ENCODE measurements at regions not wholly inside any gene's neighbourhood (a gene's known extent, or its start where the extent isn't known, plus 50 kb on each side); places are given as distances from the start of the nearest gene placed in this dataset.
A peak's percentile ranks its signal among the peaks of the same experiment; 100 is the strongest.

DNA sequence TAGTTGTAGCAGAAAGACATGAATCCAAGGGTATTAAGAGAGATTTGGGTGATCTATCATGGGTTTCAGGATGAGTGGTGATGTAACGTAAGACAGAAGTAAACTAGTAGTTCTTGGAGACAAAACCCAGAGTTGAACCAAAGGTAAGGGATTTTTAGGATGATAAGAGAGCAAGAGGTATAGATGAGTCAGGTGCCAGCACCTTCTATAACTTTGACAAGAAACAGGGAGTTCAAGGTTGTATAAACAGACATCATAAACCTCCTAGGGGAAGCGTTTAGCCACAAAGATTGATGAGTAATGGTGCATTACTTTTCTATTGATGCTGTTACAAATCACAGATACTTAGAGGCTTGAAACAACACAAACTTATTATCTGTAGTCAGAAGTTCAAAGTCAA, 447.3 kb upstream of the ARHGEF26 start:
- Mint-ChIP-seq H3K4me3 (no peak overlapping the region), H3K36me3 (ENCODE audit: low read depth) (no peaks in the 10 kb centered on the region), H3K27me3 (no peaks in the 10 kb centered on the region), H3K4me1 (peaks cover 2% of the 10 kb centered on the region), H3K27ac (no peak overlapping the region)
- no peak for DNase-seq
- no peak for ATAC-seq
- H3K9me3 ChIP-seq (ENCODE audit: control insufficient read depth, low read length, poor library complexity, severe bottlenecking) = no peaks in the 10 kb centered on the region

GRCh38 chr3:153679714-153680113, 441.5 kb upstream of the ARHGEF26 start:
- no peaks in the 10 kb centered on the region for H3K36me3 Mint-ChIP-seq (ENCODE audit: low read depth)
- H3K4me1 Mint-ChIP-seq = peaks cover 4% of the 10 kb centered on the region
- no peak overlapping the region for H3K27ac Mint-ChIP-seq
- no peaks in the 10 kb centered on the region for H3K27me3 Mint-ChIP-seq
- DNase-seq = no peak
- no peaks in the 10 kb centered on the region for H3K9me3 ChIP-seq (ENCODE audit: control insufficient read depth, low read length, poor library complexity, severe bottlenecking)
- H3K4me3 Mint-ChIP-seq = no peak overlapping the region
- ATAC-seq = no peak

GRCh38 chr3:153680526-153680925, 440.7 kb upstream of the ARHGEF26 start:
- Mint-ChIP-seq H3K36me3 (ENCODE audit: low read depth) (no peaks in the 10 kb centered on the region), H3K27me3 (no peaks in the 10 kb centered on the region), H3K27ac (no peak overlapping the region), H3K4me3 (no peak overlapping the region), H3K4me1 (peaks cover 4% of the 10 kb centered on the region)
- DNase-seq (no peak), ATAC-seq (peak; percentile 50)
- H3K9me3 ChIP-seq (ENCODE audit: control insufficient read depth, low read length, poor library complexity, severe bottlenecking) = no peaks in the 10 kb centered on the region

- Mint-ChIP-seq H3K36me3 (ENCODE audit: low read depth) (no peaks in the 10 kb centered on the region), H3K27ac (no peak overlapping the region), H3K4me1 (peaks cover 4% of the 10 kb centered on the region)
Observed at GRCh38 chr3:153681057-153681456, 440.1 kb upstream of the ARHGEF26 start.

DNA sequence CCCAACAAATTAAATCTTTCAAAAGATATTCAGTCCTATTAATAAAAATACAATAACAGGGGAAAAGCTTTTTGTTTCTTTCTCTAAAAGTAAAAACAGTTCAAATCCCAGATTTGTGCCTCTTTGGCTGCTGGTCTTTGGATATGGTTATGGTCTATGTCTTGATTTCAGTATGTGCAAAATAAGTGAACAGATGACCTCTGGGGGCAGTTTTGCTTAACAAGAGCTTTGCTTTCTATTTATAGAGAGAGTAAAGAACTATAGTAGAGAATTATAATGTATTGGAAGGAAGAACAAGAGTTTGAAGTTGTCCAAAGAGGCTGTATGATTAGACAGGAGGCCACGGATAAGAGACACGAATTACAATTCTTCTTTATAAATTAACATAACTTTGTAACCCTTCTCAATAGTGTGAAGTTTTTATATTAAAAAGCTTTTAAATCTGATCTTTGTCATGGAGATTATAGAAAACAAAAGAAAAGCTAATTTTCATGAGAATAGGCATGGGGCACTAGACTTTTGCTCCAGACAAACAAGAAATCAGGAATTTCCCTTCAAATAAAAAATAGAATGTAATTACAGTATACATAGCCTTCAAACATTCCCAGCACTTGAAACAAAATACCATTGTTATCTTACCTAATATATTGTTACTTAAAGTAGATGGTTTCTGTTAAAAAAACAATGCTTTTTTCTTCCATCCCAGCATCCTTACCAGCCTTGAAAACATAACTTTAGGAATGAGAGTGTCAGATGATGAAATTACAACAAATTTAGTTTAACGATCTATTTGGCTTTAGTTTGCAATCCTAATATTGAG, 432.7 kb upstream of the ARHGEF26 start:
- Mint-ChIP-seq H3K4me1 (peaks cover 8% of the 10 kb centered on the region), H3K36me3 (ENCODE audit: low read depth) (no peaks in the 10 kb centered on the region), H3K27me3 (no peaks in the 10 kb centered on the region), H3K27ac (no peak overlapping the region), H3K4me3 (no peak overlapping the region)
- no peak for DNase-seq
- no peak for ATAC-seq
- H3K9me3 ChIP-seq (ENCODE audit: control insufficient read depth, low read length, poor library complexity, severe bottlenecking) = no peaks in the 10 kb centered on the region

More at GRCh38 chr3:153681057-153681456, 440.1 kb upstream of the ARHGEF26 start:
- H3K9me3 ChIP-seq (ENCODE audit: control insufficient read depth, low read length, poor library complexity, severe bottlenecking) = no peaks in the 10 kb centered on the region
- ATAC-seq (no peak), DNase-seq (no peak)
- H3K4me3 Mint-ChIP-seq = no peak overlapping the region
- H3K27me3 Mint-ChIP-seq = no peaks in the 10 kb centered on the region

GRCh38 chr3:153693207-153693606, 428.0 kb upstream of the ARHGEF26 start:
- Mint-ChIP-seq H3K36me3 (ENCODE audit: low read depth) (peaks cover 3% of the 10 kb centered on the region), H3K27ac (no peak overlapping the region), H3K27me3 (no peaks in the 10 kb centered on the region), H3K4me3 (no peak overlapping the region), H3K4me1 (peaks cover 8% of the 10 kb centered on the region)
- no peak for ATAC-seq
- DNase-seq = no peak
- H3K9me3 ChIP-seq (ENCODE audit: control insufficient read depth, low read length, poor library complexity, severe bottlenecking) = no peaks in the 10 kb centered on the region

GRCh38 chr3:153702106-153702505, 419.1 kb upstream of the ARHGEF26 start:
- H3K27ac Mint-ChIP-seq = no peak overlapping the region
- peaks cover 12% of the 10 kb centered on the region for H3K27me3 Mint-ChIP-seq
- no peak overlapping the region for H3K4me3 Mint-ChIP-seq
- H3K9me3 ChIP-seq (ENCODE audit: control insufficient read depth, low read length, poor library complexity, severe bottlenecking) = no peaks in the 10 kb centered on the region
- ATAC-seq (no peak), DNase-seq (no peak)
- H3K36me3 Mint-ChIP-seq (ENCODE audit: low read depth) = peaks cover 3% of the 10 kb centered on the region
- H3K4me1 Mint-ChIP-seq = no peaks in the 10 kb centered on the region

GRCh38 chr3:153704115-153704514, 417.1 kb upstream of the ARHGEF26 start:
- Mint-ChIP-seq H3K4me1 (no peaks in the 10 kb centered on the region), H3K4me3 (no peak overlapping the region), H3K36me3 (ENCODE audit: low read depth) (no peaks in the 10 kb centered on the region), H3K27ac (no peak overlapping the region), H3K27me3 (peaks cover 12% of the 10 kb centered on the region)
- ATAC-seq = no peak
- DNase-seq = no peak
- H3K9me3 ChIP-seq (ENCODE audit: control insufficient read depth, low read length, poor library complexity, severe bottlenecking) = no peaks in the 10 kb centered on the region

DNA sequence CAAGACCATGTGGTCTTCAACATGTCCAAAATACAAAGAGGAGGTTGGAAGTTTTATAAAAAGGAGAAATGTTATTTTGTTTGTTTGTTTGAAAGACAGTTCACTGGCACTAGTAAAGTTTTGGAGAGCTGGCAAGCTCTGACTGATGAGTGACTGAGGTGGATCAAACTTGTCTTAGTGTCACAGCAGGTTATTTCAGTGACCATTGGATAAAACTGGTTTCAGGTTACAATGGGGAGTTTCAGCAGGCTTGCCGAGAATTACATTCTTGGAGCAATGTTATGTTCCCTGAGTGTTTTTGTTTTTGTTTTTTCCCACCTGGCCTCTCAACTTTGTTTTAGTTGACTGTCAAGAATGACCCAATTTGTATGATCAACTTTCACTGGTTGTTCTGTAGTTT, 414.5 kb upstream of the ARHGEF26 start:
- no peaks in the 10 kb centered on the region for H3K36me3 Mint-ChIP-seq (ENCODE audit: low read depth)
- H3K9me3 ChIP-seq (ENCODE audit: control insufficient read depth, low read length, poor library complexity, severe bottlenecking) = no peaks in the 10 kb centered on the region
- peaks cover 6% of the 10 kb centered on the region for H3K27me3 Mint-ChIP-seq
- no peak for ATAC-seq
- no peak overlapping the region for H3K27ac Mint-ChIP-seq
- H3K4me3 Mint-ChIP-seq = no peak overlapping the region
- DNase-seq = no peak
- H3K4me1 Mint-ChIP-seq = no peaks in the 10 kb centered on the region

GRCh38 chr3:153714016-153714415, 407.2 kb upstream of the ARHGEF26 start:
- H3K9me3 ChIP-seq (ENCODE audit: control insufficient read depth, low read length, poor library complexity, severe bottlenecking) = no peaks in the 10 kb centered on the region
- Mint-ChIP-seq H3K36me3 (ENCODE audit: low read depth) (peaks cover 2% of the 10 kb centered on the region), H3K4me1 (no peaks in the 10 kb centered on the region), H3K4me3 (no peak overlapping the region), H3K27ac (no peak overlapping the region), H3K27me3 (peaks cover 4% of the 10 kb centered on the region)
- ATAC-seq (no peak), DNase-seq (no peak)

GRCh38 chr3:153714588-153715290, 406.5 kb upstream of the ARHGEF26 start:
- H3K9me3 ChIP-seq (ENCODE audit: control insufficient read depth, low read length, poor library complexity, severe bottlenecking) = no peaks in the 10 kb centered on the region
- DNase-seq (no peak), ATAC-seq (no peak)
- Mint-ChIP-seq H3K27ac (no peak overlapping the region), H3K27me3 (peaks cover 6% of the 10 kb centered on the region), H3K4me3 (no peak overlapping the region), H3K4me1 (no peaks in the 10 kb centered on the region), H3K36me3 (ENCODE audit: low read depth) (peaks cover 2% of the 10 kb centered on the region)

- ATAC-seq (no peak), DNase-seq (no peak)
- H3K27me3 Mint-ChIP-seq = peaks cover 14% of the 10 kb centered on the region
- no peaks in the 10 kb centered on the region for H3K4me1 Mint-ChIP-seq
- H3K9me3 ChIP-seq (ENCODE audit: control insufficient read depth, low read length, poor library complexity, severe bottlenecking) = no peaks in the 10 kb centered on the region
- no peak overlapping the region for H3K27ac Mint-ChIP-seq
- no peaks in the 10 kb centered on the region for H3K36me3 Mint-ChIP-seq (ENCODE audit: low read depth)
- H3K4me3 Mint-ChIP-seq = no peak overlapping the region
Observed at GRCh38 chr3:153722157-153722556, 399.0 kb upstream of the ARHGEF26 start.

DNA sequence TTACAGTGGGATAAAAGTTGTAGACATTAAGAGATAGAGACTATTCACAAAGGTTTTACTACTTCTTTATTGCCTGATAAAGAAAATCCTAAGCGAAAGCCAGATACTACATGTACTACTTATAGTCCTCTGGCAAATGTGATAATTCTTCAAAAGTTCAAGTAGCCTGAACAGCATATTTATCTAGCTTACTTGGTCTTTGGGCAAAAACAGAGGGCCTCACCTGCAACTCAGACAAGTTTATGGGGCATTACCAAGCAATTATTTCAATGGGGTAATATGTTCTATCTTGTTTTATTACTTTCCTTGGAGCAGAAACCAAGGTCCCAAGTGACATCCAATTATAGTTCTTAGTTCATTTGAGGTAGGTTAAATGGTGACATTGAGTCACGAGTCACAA, 390.1 kb upstream of the ARHGEF26 start:
- Mint-ChIP-seq H3K4me3 (no peak overlapping the region), H3K36me3 (ENCODE audit: low read depth) (peaks cover 4% of the 10 kb centered on the region), H3K27me3 (peaks cover 8% of the 10 kb centered on the region), H3K4me1 (no peaks in the 10 kb centered on the region), H3K27ac (no peak overlapping the region)
- H3K9me3 ChIP-seq (ENCODE audit: control insufficient read depth, low read length, poor library complexity, severe bottlenecking) = no peaks in the 10 kb centered on the region
- no peak for DNase-seq
- no peak for ATAC-seq
